Ovary (tissue), 3 donors: ENCODE measurements at regions not wholly inside any gene's neighbourhood (a gene's known extent, or its start where the extent isn't known, plus 50 kb on each side); places are given as distances from the start of the nearest gene placed in this dataset.

ENCODE experiments used
- POLR2A ChIP-seq: fragments of 450-650 bp; IDR thresholded peaks from one replicate; pipeline ENCODE4 v1.6.1; 2017; ENCODE audit warnings: antibody characterized with exemption, mild to moderate bottlenecking, moderate library complexity
- TF ChIP-seq, protein P1 (sequence below), 3 donors: fragments of 450-650 bp in 2 of 3; fragments of 200-600 bp in 1 of 3; IDR thresholded peaks; one replicate each; pipeline versions ENCODE4 v1.5.1 to v1.8.0; 2016 to 2022; ENCODE audit warnings: antibody characterized with exemption in 3 of 3, mild to moderate bottlenecking in 1 of 3
- donor health status: DM: no; HTN: no; CAD: no.

GRCh38 chr1:5622412-5622811 lies 369.8 kb downstream of the NPHP4 start:
- TF ChIP-seq, protein P1, sequence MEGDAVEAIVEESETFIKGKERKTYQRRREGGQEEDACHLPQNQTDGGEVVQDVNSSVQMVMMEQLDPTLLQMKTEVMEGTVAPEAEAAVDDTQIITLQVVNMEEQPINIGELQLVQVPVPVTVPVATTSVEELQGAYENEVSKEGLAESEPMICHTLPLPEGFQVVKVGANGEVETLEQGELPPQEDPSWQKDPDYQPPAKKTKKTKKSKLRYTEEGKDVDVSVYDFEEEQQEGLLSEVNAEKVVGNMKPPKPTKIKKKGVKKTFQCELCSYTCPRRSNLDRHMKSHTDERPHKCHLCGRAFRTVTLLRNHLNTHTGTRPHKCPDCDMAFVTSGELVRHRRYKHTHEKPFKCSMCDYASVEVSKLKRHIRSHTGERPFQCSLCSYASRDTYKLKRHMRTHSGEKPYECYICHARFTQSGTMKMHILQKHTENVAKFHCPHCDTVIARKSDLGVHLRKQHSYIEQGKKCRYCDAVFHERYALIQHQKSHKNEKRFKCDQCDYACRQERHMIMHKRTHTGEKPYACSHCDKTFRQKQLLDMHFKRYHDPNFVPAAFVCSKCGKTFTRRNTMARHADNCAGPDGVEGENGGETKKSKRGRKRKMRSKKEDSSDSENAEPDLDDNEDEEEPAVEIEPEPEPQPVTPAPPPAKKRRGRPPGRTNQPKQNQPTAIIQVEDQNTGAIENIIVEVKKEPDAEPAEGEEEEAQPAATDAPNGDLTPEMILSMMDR (IDR thresholded peaks at IDR 0.05) = no peak
- no peak for TF ChIP-seq POLR2A
